HG03354 (cell line): ENCODE measurements at regions not wholly inside any gene's neighbourhood (a gene's known extent, or its start where the extent isn't known, plus 50 kb on each side); places are given as distances from the start of the nearest gene placed in this dataset.

Source experiments
- ATAC-seq: cut with Tn5 transposase; IDR thresholded peaks from one replicate; pipeline ENCODE4 v1.9.1; 2021; ENCODE audit warnings: mild to moderate bottlenecking; ENCODE audit not compliant: unreplicated experiment, poor library complexity, severe bottlenecking

- ATAC-seq, result peak; percentile 54
These were observed 55.7 kb upstream of the PICALM start for GRCh38 chr11:86124251-86125233.

- ATAC-seq, result no peak
These were observed 53.9 kb upstream of the PICALM start for GRCh38 chr11:86122773-86123172.

- ATAC-seq, result peak; percentile 44
These were observed 51.9 kb upstream of the PICALM start for GRCh38 chr11:86120807-86121206.

- no peak for ATAC-seq
These were observed 51.0 kb upstream of the PICALM start for GRCh38 chr11:86119906-86120305.

- ATAC-seq, result no peak
These were observed 50.2 kb upstream of the PICALM start for GRCh38 chr11:86119077-86119476.
